NB4 (cell line): ENCODE measurements at regions not wholly inside any gene's neighbourhood (a gene's known extent, or its start where the extent isn't known, plus 50 kb on each side); places are given as distances from the start of the nearest gene placed in this dataset.

ENCODE experiments used
- MYC ChIP-seq: IDR thresholded peaks from 2 replicates; pipeline ENCODE4 v1.6.1; 2011; ENCODE audit warnings: low read depth, low read length
- TF ChIP-seq, protein P1 (sequence below): IDR thresholded peaks from one replicate; pipeline ENCODE4 v1.5.1; 2012; ENCODE audit warnings: low read depth, low read length
- TF ChIP-seq, protein P2 (sequence below): IDR thresholded peaks from 2 replicates; pipeline ENCODE4 v1.6.1; 2011; ENCODE audit warnings: low read depth, low read length

DNA sequence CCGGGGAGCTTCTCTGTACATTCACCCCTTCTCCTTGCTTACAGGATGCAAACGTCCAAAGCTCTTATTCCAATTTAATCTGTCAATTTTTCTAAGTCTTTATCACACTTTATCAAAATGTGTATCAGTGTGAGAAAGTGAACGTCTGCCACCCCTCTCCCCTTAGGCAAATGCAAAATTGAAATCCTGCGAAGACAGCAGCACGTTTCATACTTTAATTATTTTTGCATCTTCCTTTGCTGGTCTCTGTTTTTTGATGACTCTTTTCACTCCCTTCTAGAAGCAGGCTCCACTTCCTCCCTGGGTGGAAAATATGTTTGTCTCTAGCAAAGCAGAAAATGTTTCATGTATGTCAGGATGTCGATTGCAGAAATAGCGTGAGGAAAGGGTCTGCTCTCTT, 576.5 kb upstream of the BRINP1 start:
- TF ChIP-seq, protein P1, sequence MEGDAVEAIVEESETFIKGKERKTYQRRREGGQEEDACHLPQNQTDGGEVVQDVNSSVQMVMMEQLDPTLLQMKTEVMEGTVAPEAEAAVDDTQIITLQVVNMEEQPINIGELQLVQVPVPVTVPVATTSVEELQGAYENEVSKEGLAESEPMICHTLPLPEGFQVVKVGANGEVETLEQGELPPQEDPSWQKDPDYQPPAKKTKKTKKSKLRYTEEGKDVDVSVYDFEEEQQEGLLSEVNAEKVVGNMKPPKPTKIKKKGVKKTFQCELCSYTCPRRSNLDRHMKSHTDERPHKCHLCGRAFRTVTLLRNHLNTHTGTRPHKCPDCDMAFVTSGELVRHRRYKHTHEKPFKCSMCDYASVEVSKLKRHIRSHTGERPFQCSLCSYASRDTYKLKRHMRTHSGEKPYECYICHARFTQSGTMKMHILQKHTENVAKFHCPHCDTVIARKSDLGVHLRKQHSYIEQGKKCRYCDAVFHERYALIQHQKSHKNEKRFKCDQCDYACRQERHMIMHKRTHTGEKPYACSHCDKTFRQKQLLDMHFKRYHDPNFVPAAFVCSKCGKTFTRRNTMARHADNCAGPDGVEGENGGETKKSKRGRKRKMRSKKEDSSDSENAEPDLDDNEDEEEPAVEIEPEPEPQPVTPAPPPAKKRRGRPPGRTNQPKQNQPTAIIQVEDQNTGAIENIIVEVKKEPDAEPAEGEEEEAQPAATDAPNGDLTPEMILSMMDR: no peak
- TF ChIP-seq, protein P2, sequence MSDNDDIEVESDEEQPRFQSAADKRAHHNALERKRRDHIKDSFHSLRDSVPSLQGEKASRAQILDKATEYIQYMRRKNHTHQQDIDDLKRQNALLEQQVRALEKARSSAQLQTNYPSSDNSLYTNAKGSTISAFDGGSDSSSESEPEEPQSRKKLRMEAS: no peak
- TF ChIP-seq MYC: no peak
